HFFc6 (cell line): ENCODE measurements at regions not wholly inside any gene's neighbourhood (a gene's known extent, or its start where the extent isn't known, plus 50 kb on each side); places are given as distances from the start of the nearest gene placed in this dataset.
"Not testable (repeated sequence)": the region's sequence is repeated elsewhere in the genome, so short reads cannot be mapped to it uniquely, and the experiment has no call there.

Source experiments
- DNase-seq: peaks from one replicate; pipeline ENCODE4 v3.0.0-alpha.2; 2018
- H3K27ac Mint-ChIP-seq: 2 replicates; pipeline ENCODE4 v1.8.0; 2020; ENCODE audit warnings: mild to moderate bottlenecking, mixed read lengths
- H3K27me3 Mint-ChIP-seq: 2 replicates; pipeline ENCODE4 v1.8.0; 2021; ENCODE audit warnings: mild to moderate bottlenecking, moderate library complexity, mixed read lengths; ENCODE audit not compliant: insufficient read depth
- H3K36me3 Mint-ChIP-seq: 2 replicates; pipeline ENCODE4 v1.8.0; 2021; ENCODE audit warnings: low read depth, mixed read lengths
- H3K4me1 Mint-ChIP-seq: 2 replicates; pipeline ENCODE4 v1.8.0; 2020; ENCODE audit warnings: low read depth, mixed read lengths
- H3K4me3 Mint-ChIP-seq: 2 replicates; pipeline ENCODE4 v1.8.0; 2020; ENCODE audit warnings: mild to moderate bottlenecking, moderate library complexity, mixed read lengths
- H3K9me3 Mint-ChIP-seq: 2 replicates; pipeline ENCODE4 v1.8.0; 2020; ENCODE audit warnings: mild to moderate bottlenecking, mixed read lengths
- CTCF ChIP-seq: fragments of 200-600 bp; sonication (generic); IDR thresholded peaks from 2 replicates; pipeline ENCODE4 v1.5.0; 2021; ENCODE audit warnings: antibody characterized with exemption, mild to moderate bottlenecking

- H3K27ac Mint-ChIP-seq: no peak overlapping the region
- no peak for TF ChIP-seq CTCF
- no peak for DNase-seq
- peaks cover 9% of the 10 kb centered on the region for H3K9me3 Mint-ChIP-seq
- H3K4me3 Mint-ChIP-seq: no peak overlapping the region
- H3K27me3 Mint-ChIP-seq: no peaks in the 10 kb centered on the region
- peaks cover 11% of the 10 kb centered on the region for H3K36me3 Mint-ChIP-seq
- H3K4me1 Mint-ChIP-seq: peaks cover 11% of the 10 kb centered on the region
These were observed 206.9 kb downstream of the SYK start for GRCh38 chr9:91008568-91008967.

GRCh38 chr9:91011891-91012290 lies 210.3 kb downstream of the SYK start:
- no peak for DNase-seq
- Mint-ChIP-seq H3K9me3 (peaks cover 9% of the 10 kb centered on the region), H3K27ac (no peak overlapping the region), H3K27me3 (no peaks in the 10 kb centered on the region; the same call in 1 of the 2 replicates), H3K36me3 (peaks cover 11% of the 10 kb centered on the region), H3K4me3 (no peak overlapping the region), H3K4me1 (no peaks in the 10 kb centered on the region)
- no peak for TF ChIP-seq CTCF

GRCh38 chr9:91012933-91013841 lies 211.6 kb downstream of the SYK start:
- no peaks in the 10 kb centered on the region for H3K4me1 Mint-ChIP-seq
- no peak overlapping the region for H3K27ac Mint-ChIP-seq
- peaks cover under 1% of the 10 kb centered on the region; the same call in 1 of the 2 replicates for H3K27me3 Mint-ChIP-seq
- H3K36me3 Mint-ChIP-seq: peaks cover 14% of the 10 kb centered on the region
- no peak for DNase-seq
- H3K9me3 Mint-ChIP-seq: peaks cover 9% of the 10 kb centered on the region
- TF ChIP-seq CTCF: no peak
- H3K4me3 Mint-ChIP-seq: no peak overlapping the region

GRCh38 chr9:91017245-91017644 lies 215.6 kb downstream of the SYK start:
- no peak for DNase-seq
- Mint-ChIP-seq H3K27me3 (peaks cover 21% of the 10 kb centered on the region), H3K9me3 (peaks cover 8% of the 10 kb centered on the region), H3K36me3 (peaks cover 16% of the 10 kb centered on the region), H3K4me1 (no peaks in the 10 kb centered on the region), H3K27ac (no peak overlapping the region), H3K4me3 (no peak overlapping the region)
- TF ChIP-seq CTCF: no peak

- H3K4me1 Mint-ChIP-seq, H3K4me3 Mint-ChIP-seq, H3K9me3 Mint-ChIP-seq, DNase-seq, H3K36me3 Mint-ChIP-seq, H3K27ac Mint-ChIP-seq: not testable (repeated sequence)
- H3K27me3 Mint-ChIP-seq: peaks cover 26% of the 10 kb centered on the region
These were observed 218.3 kb downstream of the SYK start for GRCh38 chr9:91019871-91020270.

- not testable (repeated sequence) for H3K9me3 Mint-ChIP-seq, H3K4me1 Mint-ChIP-seq, H3K36me3 Mint-ChIP-seq, H3K27ac Mint-ChIP-seq, DNase-seq, H3K4me3 Mint-ChIP-seq
- peaks cover 38% of the 10 kb centered on the region for H3K27me3 Mint-ChIP-seq
These were observed 220.0 kb downstream of the SYK start for GRCh38 chr9:91021656-91022055.
